ENCODE measurements at regions not wholly inside any gene's neighbourhood (a gene's known extent, or its start where the extent isn't known, plus 50 kb on each side); places are given as distances from the start of the nearest gene placed in this dataset.

- TF ChIP-seq, protein P1, sequence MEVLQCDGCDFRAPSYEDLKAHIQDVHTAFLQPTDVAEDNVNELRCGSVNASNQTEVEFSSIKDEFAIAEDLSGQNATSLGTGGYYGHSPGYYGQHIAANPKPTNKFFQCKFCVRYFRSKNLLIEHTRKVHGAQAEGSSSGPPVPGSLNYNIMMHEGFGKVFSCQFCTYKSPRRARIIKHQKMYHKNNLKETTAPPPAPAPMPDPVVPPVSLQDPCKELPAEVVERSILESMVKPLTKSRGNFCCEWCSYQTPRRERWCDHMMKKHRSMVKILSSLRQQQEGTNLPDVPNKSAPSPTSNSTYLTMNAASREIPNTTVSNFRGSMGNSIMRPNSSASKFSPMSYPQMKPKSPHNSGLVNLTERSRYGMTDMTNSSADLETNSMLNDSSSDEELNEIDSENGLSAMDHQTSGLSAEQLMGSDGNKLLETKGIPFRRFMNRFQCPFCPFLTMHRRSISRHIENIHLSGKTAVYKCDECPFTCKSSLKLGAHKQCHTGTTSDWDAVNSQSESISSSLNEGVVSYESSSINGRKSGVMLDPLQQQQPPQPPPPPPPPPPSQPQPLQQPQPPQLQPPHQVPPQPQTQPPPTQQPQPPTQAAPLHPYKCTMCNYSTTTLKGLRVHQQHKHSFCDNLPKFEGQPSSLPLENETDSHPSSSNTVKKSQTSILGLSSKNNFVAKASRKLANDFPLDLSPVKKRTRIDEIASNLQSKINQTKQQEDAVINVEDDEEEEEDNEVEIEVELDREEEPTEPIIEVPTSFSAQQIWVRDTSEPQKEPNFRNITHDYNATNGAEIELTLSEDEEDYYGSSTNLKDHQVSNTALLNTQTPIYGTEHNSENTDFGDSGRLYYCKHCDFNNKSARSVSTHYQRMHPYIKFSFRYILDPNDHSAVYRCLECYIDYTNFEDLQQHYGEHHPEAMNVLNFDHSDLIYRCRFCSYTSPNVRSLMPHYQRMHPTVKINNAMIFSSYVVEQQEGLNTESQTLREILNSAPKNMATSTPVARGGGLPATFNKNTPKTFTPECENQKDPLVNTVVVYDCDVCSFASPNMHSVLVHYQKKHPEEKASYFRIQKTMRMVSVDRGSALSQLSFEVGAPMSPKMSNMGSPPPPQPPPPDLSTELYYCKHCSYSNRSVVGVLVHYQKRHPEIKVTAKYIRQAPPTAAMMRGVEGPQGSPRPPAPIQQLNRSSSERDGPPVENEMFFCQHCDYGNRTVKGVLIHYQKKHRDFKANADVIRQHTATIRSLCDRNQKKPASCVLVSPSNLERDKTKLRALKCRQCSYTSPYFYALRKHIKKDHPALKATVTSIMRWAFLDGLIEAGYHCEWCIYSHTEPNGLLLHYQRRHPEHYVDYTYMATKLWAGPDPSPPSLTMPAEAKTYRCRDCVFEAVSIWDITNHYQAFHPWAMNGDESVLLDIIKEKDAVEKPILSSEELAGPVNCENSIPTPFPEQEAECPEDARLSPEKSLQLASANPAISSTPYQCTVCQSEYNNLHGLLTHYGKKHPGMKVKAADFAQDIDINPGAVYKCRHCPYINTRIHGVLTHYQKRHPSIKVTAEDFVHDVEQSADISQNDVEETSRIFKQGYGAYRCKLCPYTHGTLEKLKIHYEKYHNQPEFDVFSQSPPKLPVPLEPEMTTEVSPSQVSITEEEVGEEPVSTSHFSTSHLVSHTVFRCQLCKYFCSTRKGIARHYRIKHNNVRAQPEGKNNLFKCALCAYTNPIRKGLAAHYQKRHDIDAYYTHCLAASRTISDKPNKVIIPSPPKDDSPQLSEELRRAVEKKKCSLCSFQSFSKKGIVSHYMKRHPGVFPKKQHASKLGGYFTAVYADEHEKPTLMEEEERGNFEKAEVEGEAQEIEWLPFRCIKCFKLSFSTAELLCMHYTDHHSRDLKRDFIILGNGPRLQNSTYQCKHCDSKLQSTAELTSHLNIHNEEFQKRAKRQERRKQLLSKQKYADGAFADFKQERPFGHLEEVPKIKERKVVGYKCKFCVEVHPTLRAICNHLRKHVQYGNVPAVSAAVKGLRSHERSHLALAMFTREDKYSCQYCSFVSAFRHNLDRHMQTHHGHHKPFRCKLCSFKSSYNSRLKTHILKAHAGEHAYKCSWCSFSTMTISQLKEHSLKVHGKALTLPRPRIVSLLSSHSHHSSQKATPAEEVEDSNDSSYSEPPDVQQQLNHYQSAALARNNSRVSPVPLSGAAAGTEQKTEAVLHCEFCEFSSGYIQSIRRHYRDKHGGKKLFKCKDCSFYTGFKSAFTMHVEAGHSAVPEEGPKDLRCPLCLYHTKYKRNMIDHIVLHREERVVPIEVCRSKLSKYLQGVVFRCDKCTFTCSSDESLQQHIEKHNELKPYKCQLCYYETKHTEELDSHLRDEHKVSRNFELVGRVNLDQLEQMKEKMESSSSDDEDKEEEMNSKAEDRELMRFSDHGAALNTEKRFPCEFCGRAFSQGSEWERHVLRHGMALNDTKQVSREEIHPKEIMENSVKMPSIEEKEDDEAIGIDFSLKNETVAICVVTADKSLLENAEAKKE (CRISPR knock-in tag; IDR thresholded peaks at IDR 0.05): no peak
- TF ChIP-seq POLR2AphosphoS5 (IDR thresholded peaks at IDR 0.05; ENCODE audit: low read depth) (no peak), ZNF114 (CRISPR knock-in tag; IDR thresholded peaks at IDR 0.05) (no peak), CREB1 (CRISPR knock-in tag; IDR thresholded peaks at IDR 0.05; ENCODE audit: low read depth) (no peak), CTCF (conservative IDR thresholded peaks at IDR 0.05; ENCODE audit: low read depth in 2 of 2) (no peak), NANOG (IDR thresholded peaks at IDR 0.05; ENCODE audit: borderline replicate concordance) (no peak)
Observed at GRCh38 chr9:571066-571465, 270.4 kb upstream of the DMRT1 start (continued).

GRCh38 chr9:571741-572140, 269.8 kb upstream of the DMRT1 start:
- Mint-ChIP-seq H3K27ac (no peak overlapping the region), H3K4me1 (peaks cover 20% of the 10 kb centered on the region), H3K4me3 (no peak overlapping the region), H3K9me3 (peaks cover 5% of the 10 kb centered on the region; the same call in 1 of the 3 replicates), H3K36me3 (ENCODE audit: low read depth) (peaks cover 12% of the 10 kb centered on the region), H3K27me3 (ENCODE audit: insufficient read depth, low read depth, poor library complexity) (peaks cover 2% of the 10 kb centered on the region)
- Histone ChIP-seq H3K4me3 (no peak overlapping the region), H3K9me2 (ENCODE audit: insufficient read depth) (no peaks in the 10 kb centered on the region), H3K27ac (ENCODE audit: low read depth) (no peak overlapping the region), H4K20me1 (replicated peaks; ENCODE audit: insufficient read depth) (no peaks in the 10 kb centered on the region; the same call in 1 of the 2 replicates), H3K27me3 (ENCODE audit: insufficient read depth) (no peaks in the 10 kb centered on the region), H3F3A (replicated peaks; ENCODE audit: low read depth) (no peaks in the 10 kb centered on the region), H3K36me3 (ENCODE audit: insufficient read depth) (no peaks in the 10 kb centered on the region), H2AFZ (no peak overlapping the region), H3K4me2 (no peak overlapping the region), H3K4me1 (ENCODE audit: insufficient read depth) (peaks cover 18% of the 10 kb centered on the region), H3K79me2 (replicated peaks; ENCODE audit: insufficient read depth) (peaks cover 68% of the 10 kb centered on the region)
- no peak for TF ChIP-seq ETS1 (IDR thresholded peaks at IDR 0.05)
- TF ChIP-seq JUNB (IDR thresholded peaks at IDR 0.05; ENCODE audit: unreplicated experiment): no peak
- no peak for TF ChIP-seq EZH2phosphoT487 (IDR thresholded peaks at IDR 0.05; ENCODE audit: unreplicated experiment)
- no peak for TF ChIP-seq ZNF114 (CRISPR knock-in tag; IDR thresholded peaks at IDR 0.05)
- TF ChIP-seq REST (IDR thresholded peaks at IDR 0.05; ENCODE audit: unreplicated experiment): no peak
- ATAC-seq (no peak), DNase-seq (ENCODE audit: low spot score) (no peak)

Measured in GM23338 (cell line).